ENCODE measurements at regions not wholly inside any gene's neighbourhood (a gene's known extent, or its start where the extent isn't known, plus 50 kb on each side); places are given as distances from the start of the nearest gene placed in this dataset.
A peak's percentile ranks its signal among the peaks of the same experiment; 100 is the strongest.

- DNase-seq: no peak
Measured at GRCh38 chr10:8349610-8350249, 295.2 kb downstream of the GATA3 start.

GRCh38 chr10:8350250-8350967, 295.9 kb downstream of the GATA3 start:
- no peak for DNase-seq

- DNase-seq: no peak
Measured at GRCh38 chr10:8352171-8353075, 297.9 kb downstream of the GATA3 start.

- no peak for DNase-seq
Measured at GRCh38 chr10:8356283-8356682, 301.8 kb downstream of the GATA3 start.

GRCh38 chr10:8359467-8359866, 305.0 kb downstream of the GATA3 start:
- no peak for DNase-seq

- DNase-seq: peak; percentile 34
Measured at GRCh38 chr10:8360365-8360764, 305.9 kb downstream of the GATA3 start.

- no peak for DNase-seq
Measured at GRCh38 chr10:8360814-8361509, 306.5 kb downstream of the GATA3 start.

- DNase-seq: no peak
Measured at GRCh38 chr10:8361510-8361844, 307.0 kb downstream of the GATA3 start.

GRCh38 chr10:8365935-8366911, 311.7 kb downstream of the GATA3 start:
- DNase-seq: peak; percentile 76

- peak; percentile 17 for DNase-seq
Measured at GRCh38 chr10:8367672-8368411, 313.4 kb downstream of the GATA3 start.

GRCh38 chr10:8369666-8370065, 315.2 kb downstream of the GATA3 start:
- no peak for DNase-seq

GRCh38 chr10:8374334-8374733, 319.8 kb downstream of the GATA3 start:
- no peak for DNase-seq

GRCh38 chr10:8375137-8375536, 320.6 kb downstream of the GATA3 start:
- no peak for DNase-seq

GRCh38 chr10:8378198-8378983, 323.9 kb downstream of the GATA3 start:
- no peak for DNase-seq

- no peak for DNase-seq
Measured at GRCh38 chr10:8379906-8380832, 325.7 kb downstream of the GATA3 start.

GRCh38 chr10:8380833-8381496, 326.5 kb downstream of the GATA3 start:
- no peak for DNase-seq

- no peak for DNase-seq
Measured at GRCh38 chr10:8386781-8387180, 332.3 kb downstream of the GATA3 start.

- DNase-seq: no peak
Measured at GRCh38 chr10:8389630-8390029, 335.1 kb downstream of the GATA3 start.

- DNase-seq: no peak
Measured at GRCh38 chr10:8392216-8392615, 337.7 kb downstream of the GATA3 start.

Data from CD4-positive, alpha-beta T cell treated with Interleukin-17A for 1 hour (primary cell).